Dermis blood vessel endothelial cell (primary cell): ENCODE measurements at regions not wholly inside any gene's neighbourhood (a gene's known extent, or its start where the extent isn't known, plus 50 kb on each side); places are given as distances from the start of the nearest gene placed in this dataset.

ENCODE experiments used
- DNase-seq: peaks from one replicate; pipeline ENCODE4 v3.0.0; 2010

- DNase-seq, result no peak
Measured at GRCh38 chr4:1493540-1494287, 87.5 kb upstream of the NKX1-1 start.

GRCh38 chr4:1492651-1493539 is 86.7 kb upstream of the NKX1-1 start:
- no peak for DNase-seq

GRCh38 chr4:1492142-1492457 is 85.9 kb upstream of the NKX1-1 start:
- DNase-seq, result no peak

- no peak for DNase-seq
Measured at GRCh38 chr4:1491328-1492141, 85.3 kb upstream of the NKX1-1 start.

- DNase-seq, result no peak
Measured at GRCh38 chr4:1490654-1491327, 84.5 kb upstream of the NKX1-1 start.

GRCh38 chr4:1490011-1490653 is 83.9 kb upstream of the NKX1-1 start:
- no peak for DNase-seq

GRCh38 chr4:1489639-1489995 is 83.4 kb upstream of the NKX1-1 start:
- no peak for DNase-seq

GRCh38 chr4:1488831-1489638 is 82.8 kb upstream of the NKX1-1 start:
- no peak for DNase-seq

- no peak for DNase-seq
Measured at GRCh38 chr4:1488357-1488756, 82.1 kb upstream of the NKX1-1 start.

GRCh38 chr4:1487761-1488160 is 81.5 kb upstream of the NKX1-1 start:
- DNase-seq, result no peak

GRCh38 chr4:1487106-1487505 is 80.9 kb upstream of the NKX1-1 start:
- DNase-seq, result no peak

- DNase-seq, result no peak
Measured at GRCh38 chr4:1485280-1485679, 79.0 kb upstream of the NKX1-1 start.

- DNase-seq, result no peak
Measured at GRCh38 chr4:1480720-1481119, 74.5 kb upstream of the NKX1-1 start.

- DNase-seq, result no peak
Measured at GRCh38 chr4:1479454-1479853, 73.2 kb upstream of the NKX1-1 start.

GRCh38 chr4:1478766-1479355 is 72.6 kb upstream of the NKX1-1 start:
- no peak for DNase-seq

- DNase-seq, result no peak
Measured at GRCh38 chr4:1477045-1477840, 71.0 kb upstream of the NKX1-1 start.

- no peak for DNase-seq
Measured at GRCh38 chr4:1476140-1476513, 69.9 kb upstream of the NKX1-1 start.

- DNase-seq, result no peak
Measured at GRCh38 chr4:1475277-1476139, 69.3 kb upstream of the NKX1-1 start.
